OCI-LY1 (cell line): ENCODE measurements at regions not wholly inside any gene's neighbourhood (a gene's known extent, or its start where the extent isn't known, plus 50 kb on each side); places are given as distances from the start of the nearest gene placed in this dataset.

Experiments used
- CTCF ChIP-seq: fragments of 200-600 bp; sonication (generic), shearing (Covaris generic); IDR thresholded peaks from 2 replicates; pipeline ENCODE4 v1.5.1; 2017; ENCODE audit warnings: mild to moderate bottlenecking, antibody characterized with exemption, low read length, moderate library complexity, mixed read lengths
- EZH2 ChIP-seq: fragments of 200-600 bp; sonication (generic), shearing (Covaris generic); IDR thresholded peaks from 2 replicates; pipeline ENCODE4 v1.8.0; 2017; ENCODE audit warnings: borderline replicate concordance, mixed run types, mild to moderate bottlenecking, antibody characterized with exemption, low read length, moderate library complexity, mixed read lengths

DNA sequence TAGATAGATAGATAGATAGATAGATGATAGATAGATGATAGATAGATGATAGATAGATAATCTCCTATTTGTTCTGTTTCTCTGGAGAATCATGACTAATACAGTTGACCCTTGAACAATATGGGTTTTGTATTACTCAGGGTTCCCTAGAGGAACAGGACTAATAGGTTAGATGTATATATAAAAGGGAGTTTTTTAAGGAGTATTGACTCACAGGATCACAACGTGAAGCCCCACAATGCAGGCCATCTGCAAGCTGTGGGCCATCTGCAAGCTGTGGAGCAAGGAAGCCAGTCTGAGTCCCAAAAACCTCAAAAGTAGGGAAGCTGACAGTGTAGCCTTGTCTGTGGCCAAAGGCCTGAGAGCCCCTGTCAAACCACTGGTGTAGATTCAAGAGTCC is 67.6 kb downstream of the PYDC2 start:
- no peak for TF ChIP-seq CTCF
- no peak for TF ChIP-seq EZH2
